ENCODE measurements at regions not wholly inside any gene's neighbourhood (a gene's known extent, or its start where the extent isn't known, plus 50 kb on each side); places are given as distances from the start of the nearest gene placed in this dataset.
"Not testable (repeated sequence)": the region's sequence is repeated elsewhere in the genome, so short reads cannot be mapped to it uniquely, and the experiment has no call there.

DNA sequence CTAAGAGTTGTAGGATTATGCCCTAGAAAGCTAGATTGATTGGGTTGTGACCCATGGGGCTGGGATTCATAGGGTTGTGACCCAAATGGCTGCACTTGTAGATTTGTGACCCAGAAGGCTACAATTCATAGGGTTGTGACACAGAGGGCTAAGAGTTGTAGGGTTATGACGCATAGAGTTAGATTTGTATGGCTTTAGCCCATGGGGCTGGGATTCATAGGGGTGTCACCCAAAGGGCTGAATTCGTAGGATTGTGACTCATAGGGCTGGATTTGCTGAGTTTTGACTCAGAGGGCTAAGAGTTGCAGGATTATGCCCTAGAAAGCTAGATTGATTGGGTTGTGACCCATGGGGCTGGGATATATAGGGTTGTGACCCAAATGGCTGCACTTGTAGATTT lies 126.6 kb downstream of the CRLF2 start:
- TF ChIP-seq, protein P1, sequence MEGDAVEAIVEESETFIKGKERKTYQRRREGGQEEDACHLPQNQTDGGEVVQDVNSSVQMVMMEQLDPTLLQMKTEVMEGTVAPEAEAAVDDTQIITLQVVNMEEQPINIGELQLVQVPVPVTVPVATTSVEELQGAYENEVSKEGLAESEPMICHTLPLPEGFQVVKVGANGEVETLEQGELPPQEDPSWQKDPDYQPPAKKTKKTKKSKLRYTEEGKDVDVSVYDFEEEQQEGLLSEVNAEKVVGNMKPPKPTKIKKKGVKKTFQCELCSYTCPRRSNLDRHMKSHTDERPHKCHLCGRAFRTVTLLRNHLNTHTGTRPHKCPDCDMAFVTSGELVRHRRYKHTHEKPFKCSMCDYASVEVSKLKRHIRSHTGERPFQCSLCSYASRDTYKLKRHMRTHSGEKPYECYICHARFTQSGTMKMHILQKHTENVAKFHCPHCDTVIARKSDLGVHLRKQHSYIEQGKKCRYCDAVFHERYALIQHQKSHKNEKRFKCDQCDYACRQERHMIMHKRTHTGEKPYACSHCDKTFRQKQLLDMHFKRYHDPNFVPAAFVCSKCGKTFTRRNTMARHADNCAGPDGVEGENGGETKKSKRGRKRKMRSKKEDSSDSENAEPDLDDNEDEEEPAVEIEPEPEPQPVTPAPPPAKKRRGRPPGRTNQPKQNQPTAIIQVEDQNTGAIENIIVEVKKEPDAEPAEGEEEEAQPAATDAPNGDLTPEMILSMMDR (conservative IDR thresholded peaks at IDR 0.05; ENCODE audit: low read depth in 2 of 2) = not testable (repeated sequence)
- TF ChIP-seq EZH2phosphoT487 (IDR thresholded peaks at IDR 0.05; ENCODE audit: unreplicated experiment); POLR2AphosphoS5 (IDR thresholded peaks at IDR 0.05; ENCODE audit: low read depth): not testable (repeated sequence)

Measured in GM23338 (cell line).